Kidney epithelial cell (primary cell): ENCODE measurements at regions not wholly inside any gene's neighbourhood (a gene's known extent, or its start where the extent isn't known, plus 50 kb on each side); places are given as distances from the start of the nearest gene placed in this dataset.

Source experiments
- DNase-seq: peaks from one replicate; pipeline ENCODE4 v3.0.0-alpha.2; 2010; ENCODE audit warnings: low read depth
- H3K27me3 ChIP-seq: 2 replicates; pipeline ENCODE4 v1.6.0; 2011; ENCODE audit warnings: low read length; ENCODE audit not compliant: control insufficient read depth, insufficient read depth
- H3K36me3 ChIP-seq: 2 replicates; pipeline ENCODE4 v1.5.1; 2011; ENCODE audit warnings: low read length; ENCODE audit not compliant: control insufficient read depth, insufficient read depth
- H3K4me3 ChIP-seq: 2 replicates; pipeline ENCODE4 v1.5.1; 2011; ENCODE audit warnings: low read depth, mild to moderate bottlenecking, control low read depth, low read length
- TF ChIP-seq, protein P1 (sequence below): IDR thresholded peaks from 2 replicates; pipeline ENCODE4 v1.5.1; 2011; ENCODE audit warnings: mild to moderate bottlenecking, moderate library complexity, low read length, control low read depth, inconsistent platforms; ENCODE audit not compliant: insufficient read depth, poor library complexity, severe bottlenecking

DNA sequence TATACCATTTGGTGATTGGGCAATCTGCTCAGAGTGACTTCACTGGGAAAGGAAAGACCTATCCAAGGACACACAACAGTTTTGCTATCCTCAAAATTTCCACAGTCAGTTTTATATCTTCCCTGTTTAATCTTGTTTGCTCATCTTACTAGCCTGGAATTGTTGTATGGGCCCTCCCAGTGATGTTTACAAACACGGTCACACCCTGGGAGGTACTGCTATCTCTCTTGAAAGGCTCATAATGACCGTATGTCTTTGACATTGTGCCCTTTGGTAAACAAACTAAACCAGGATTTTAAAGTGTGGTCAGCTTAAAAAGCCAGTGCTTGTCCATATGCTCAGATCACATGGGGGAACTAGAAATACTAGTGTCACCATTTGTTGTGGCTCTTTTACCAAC lies 277.0 kb downstream of the CDH2 start:
- no peak for DNase-seq
- no peak overlapping the region for H3K4me3 ChIP-seq
- H3K27me3 ChIP-seq, result no peaks in the 10 kb centered on the region
- no peaks in the 10 kb centered on the region for H3K36me3 ChIP-seq
- TF ChIP-seq, protein P1, sequence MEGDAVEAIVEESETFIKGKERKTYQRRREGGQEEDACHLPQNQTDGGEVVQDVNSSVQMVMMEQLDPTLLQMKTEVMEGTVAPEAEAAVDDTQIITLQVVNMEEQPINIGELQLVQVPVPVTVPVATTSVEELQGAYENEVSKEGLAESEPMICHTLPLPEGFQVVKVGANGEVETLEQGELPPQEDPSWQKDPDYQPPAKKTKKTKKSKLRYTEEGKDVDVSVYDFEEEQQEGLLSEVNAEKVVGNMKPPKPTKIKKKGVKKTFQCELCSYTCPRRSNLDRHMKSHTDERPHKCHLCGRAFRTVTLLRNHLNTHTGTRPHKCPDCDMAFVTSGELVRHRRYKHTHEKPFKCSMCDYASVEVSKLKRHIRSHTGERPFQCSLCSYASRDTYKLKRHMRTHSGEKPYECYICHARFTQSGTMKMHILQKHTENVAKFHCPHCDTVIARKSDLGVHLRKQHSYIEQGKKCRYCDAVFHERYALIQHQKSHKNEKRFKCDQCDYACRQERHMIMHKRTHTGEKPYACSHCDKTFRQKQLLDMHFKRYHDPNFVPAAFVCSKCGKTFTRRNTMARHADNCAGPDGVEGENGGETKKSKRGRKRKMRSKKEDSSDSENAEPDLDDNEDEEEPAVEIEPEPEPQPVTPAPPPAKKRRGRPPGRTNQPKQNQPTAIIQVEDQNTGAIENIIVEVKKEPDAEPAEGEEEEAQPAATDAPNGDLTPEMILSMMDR, result no peak

DNA sequence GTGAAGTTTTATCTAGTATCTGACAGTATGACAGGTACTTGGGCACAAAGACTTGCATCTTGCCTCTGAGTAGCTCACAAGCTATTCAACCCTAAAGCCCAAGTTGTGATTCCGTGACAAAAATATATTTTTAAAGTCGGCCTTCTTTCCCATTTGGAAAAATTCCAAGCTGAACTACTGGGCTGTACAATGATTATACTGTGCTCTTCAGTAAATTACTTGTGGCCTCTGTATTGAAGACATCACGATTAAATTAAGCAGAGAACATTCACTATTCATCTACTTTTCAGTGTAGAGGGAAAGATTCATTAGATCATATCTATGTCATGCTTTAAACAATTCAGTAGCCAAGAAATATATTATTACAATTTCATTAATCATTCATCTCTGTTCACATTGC lies 282.2 kb downstream of the CDH2 start:
- Histone ChIP-seq H3K36me3 (no peaks in the 10 kb centered on the region), H3K27me3 (no peaks in the 10 kb centered on the region), H3K4me3 (no peak overlapping the region)
- TF ChIP-seq, protein P1, result no peak
- no peak for DNase-seq

DNA sequence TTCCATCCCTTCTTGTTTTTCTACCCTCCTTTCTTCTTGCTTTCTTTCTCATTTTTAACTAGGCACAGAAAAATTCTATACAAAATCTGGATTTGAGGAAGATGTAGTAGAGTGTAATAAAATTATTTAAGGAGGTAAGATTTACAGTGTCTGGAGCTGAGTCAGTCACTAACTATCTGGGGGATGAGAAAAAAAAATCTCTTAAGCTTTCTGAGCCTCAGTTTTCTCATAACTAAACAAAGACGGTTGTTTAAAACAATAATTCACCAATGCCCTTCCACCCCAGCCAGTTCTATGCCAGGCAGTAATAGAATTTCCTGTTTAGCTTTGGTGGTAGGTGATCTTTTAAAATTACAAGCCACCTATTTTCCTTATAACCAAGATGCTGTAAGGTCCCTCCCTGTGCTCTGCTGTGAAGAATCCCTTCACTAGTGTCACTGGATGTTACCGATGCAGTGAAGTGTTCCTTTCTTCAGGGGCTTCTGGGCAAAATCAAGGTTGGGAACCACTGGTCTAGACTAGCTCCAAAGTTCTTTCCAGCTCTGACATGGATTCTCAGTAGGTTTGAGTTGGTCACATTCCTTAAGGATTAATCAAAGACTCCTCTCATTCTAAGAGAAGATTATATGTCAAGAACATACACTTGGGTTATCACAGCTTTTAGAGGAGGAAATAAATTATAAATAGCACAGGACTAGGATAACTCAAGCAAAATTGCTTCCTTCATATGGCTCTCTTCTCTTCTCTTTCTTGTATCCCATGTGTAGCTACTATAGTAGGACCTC lies 289.0 kb downstream of the CDH2 start:
- no peak for DNase-seq
- no peaks in the 10 kb centered on the region for H3K36me3 ChIP-seq
- no peak overlapping the region for H3K4me3 ChIP-seq
- TF ChIP-seq, protein P1, result no peak
- no peaks in the 10 kb centered on the region for H3K27me3 ChIP-seq

DNA sequence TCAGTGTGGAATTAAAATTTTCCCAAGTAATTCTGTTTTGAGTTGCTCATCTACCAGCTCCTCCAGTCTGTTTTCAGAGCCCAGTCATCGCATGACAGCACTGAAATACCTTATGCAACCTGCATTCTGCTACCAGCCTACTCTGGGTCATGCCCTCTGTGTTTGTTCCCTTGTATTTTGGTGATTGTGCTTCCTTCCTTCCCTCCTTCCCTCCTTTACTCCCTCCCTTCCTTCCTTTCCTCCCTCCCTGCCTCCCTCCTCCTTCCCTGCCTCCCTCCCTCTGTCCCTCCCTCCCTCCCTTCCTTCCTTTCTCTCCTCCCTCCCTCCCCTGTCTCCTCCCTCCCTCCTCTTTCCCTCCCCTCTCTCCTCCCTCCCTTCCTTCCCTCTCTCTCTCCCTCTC lies 289.6 kb downstream of the CDH2 start:
- Histone ChIP-seq H3K4me3 (no peak overlapping the region), H3K27me3 (no peaks in the 10 kb centered on the region), H3K36me3 (no peaks in the 10 kb centered on the region)
- no peak for DNase-seq
- TF ChIP-seq, protein P1, result no peak

DNA sequence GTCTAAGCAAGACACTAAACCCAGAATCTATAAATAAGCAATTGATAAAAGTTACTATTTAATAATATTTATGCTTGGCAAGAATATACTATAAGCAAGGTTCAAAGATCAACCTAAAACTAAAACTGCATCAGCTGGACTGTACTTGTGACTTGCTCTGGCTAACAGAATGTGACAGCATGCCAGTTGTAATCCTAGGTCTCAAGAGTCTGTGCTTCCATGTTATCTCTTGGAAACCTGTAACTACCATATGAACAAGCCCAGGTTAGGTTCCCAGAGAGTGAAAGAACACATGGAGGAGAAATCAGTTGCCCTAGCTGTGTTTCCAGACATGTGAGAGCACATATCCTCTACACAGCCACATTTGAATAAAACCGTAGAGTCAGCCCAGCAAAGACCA lies 297.4 kb downstream of the CDH2 start:
- DNase-seq, result no peak
- Histone ChIP-seq H3K4me3 (no peak overlapping the region), H3K27me3 (no peaks in the 10 kb centered on the region), H3K36me3 (no peaks in the 10 kb centered on the region)
- TF ChIP-seq, protein P1, result no peak

DNA sequence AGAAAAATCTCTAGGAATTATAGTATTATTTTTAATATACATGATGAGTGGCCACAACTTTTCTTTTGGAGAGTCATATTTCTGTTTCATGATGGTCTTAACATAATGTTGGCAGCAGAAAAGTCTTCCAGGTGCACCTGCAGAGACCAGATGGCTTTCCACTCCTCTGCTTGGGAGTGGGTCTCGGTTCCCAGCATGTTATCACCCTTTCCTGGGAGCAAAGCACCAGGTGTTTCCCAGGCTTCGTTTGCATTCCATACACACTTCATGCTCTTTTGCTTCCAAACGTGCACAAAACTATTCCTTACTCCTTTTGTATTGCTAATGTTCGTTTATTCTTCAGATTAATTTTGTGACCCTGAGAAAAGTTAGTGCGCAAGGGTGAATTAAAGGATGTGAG lies 305.2 kb downstream of the CDH2 start:
- Histone ChIP-seq H3K4me3 (no peak overlapping the region), H3K27me3 (no peaks in the 10 kb centered on the region), H3K36me3 (no peaks in the 10 kb centered on the region)
- DNase-seq, result no peak
- TF ChIP-seq, protein P1, result no peak
